ENCODE measurements at regions not wholly inside any gene's neighbourhood (a gene's known extent, or its start where the extent isn't known, plus 50 kb on each side); places are given as distances from the start of the nearest gene placed in this dataset.

DNA sequence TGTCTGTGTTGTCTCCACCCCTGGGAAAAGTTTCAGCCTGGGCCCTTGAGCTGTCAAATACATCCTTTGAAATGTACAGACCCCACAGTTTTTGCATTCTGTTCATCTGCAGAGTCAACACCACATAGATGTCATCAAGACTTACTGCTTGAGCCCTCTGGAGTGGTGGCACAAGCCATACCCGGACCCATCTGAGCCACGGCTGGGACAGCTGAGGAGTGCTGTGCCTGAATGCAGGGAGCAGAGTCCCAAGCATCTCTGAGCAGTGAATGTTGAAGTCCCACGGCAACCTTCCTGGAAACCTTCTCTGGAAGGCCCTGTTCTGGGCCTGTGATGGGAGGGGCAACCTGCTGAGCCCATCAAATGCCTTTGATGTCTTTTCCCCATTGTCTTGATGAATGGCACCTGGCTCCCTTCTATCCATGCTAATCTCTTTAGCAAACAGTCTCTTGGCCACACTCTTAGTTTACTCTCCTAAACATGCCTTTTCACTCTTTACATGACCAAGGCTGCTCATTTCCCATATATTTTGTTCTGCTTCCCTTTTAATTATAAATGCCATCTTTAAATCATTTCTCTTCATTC, 92.5 kb downstream of the ATPSCKMT start:
- 62% methylated on average over 3 of the region's 3 CpGs for whole genome bisulfite sequencing
- H3K27me3 ChIP-seq (ENCODE audit: control insufficient read depth in 2 of 2, insufficient read depth in 1 of 2, low read length in 1 of 2): no peaks in the 10 kb centered on the region
- no peaks in the 10 kb centered on the region for H3K4me1 ChIP-seq (ENCODE audit: control insufficient read depth in 2 of 2, insufficient read depth in 2 of 2, low read length in 2 of 2)
- no peaks in the 10 kb centered on the region for H3K9me3 ChIP-seq (ENCODE audit: control insufficient read depth in 2 of 2, insufficient read depth in 1 of 2, low read length in 1 of 2)
- no peak overlapping the region for H3K4me3 ChIP-seq (ENCODE audit: low read length in 2 of 2)
- H3K36me3 ChIP-seq (ENCODE audit: control insufficient read depth in 2 of 2, insufficient read depth in 2 of 2, low read length in 1 of 2): no peaks in the 10 kb centered on the region
- H3K27ac ChIP-seq (ENCODE audit: low read depth in 1 of 2, low read length in 1 of 2): no peak overlapping the region
- no peak for DNase-seq (ENCODE audit: low read depth in 6 of 9, low spot score in 9 of 9)

DNA sequence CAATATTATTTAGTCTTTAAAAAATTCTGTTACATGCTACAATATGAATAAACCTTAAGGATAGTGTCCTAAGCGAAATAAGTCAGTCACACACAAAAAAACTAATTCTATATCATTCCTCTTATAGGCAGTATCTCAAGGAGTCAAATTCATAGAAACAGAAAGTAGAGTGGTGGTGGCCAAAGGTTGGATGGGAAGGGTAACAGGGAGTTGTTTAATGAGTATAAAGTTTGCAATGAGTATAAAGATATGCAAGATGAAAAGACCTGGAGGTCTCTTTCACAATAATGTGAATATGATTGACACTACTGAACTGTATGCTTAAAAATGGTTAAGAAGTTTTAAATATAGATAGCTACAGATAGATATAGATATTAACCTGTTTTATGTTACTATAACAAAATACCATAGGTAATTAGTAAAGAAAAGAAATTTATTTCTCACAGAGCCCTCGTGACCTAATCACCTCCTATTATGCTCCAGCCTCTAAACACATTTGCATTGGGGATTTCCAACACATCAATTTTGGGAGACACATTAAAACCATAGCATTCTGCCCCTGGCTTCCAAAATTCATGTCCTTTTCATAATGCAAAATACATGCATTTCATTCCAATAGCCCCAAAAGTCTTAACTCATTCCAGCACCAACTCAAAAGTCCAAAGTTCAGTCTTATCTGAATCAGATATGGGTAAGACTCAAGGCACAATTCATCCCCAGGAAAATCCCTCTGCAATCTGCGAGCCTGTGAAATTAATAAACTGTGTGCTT, 93.6 kb downstream of the ATPSCKMT start:
- no peaks in the 10 kb centered on the region for H3K9me3 ChIP-seq (ENCODE audit: control insufficient read depth in 2 of 2, insufficient read depth in 1 of 2, low read length in 1 of 2)
- 83% methylated on average over 3 of the region's 3 CpGs for WGBS
- no peaks in the 10 kb centered on the region for H3K36me3 ChIP-seq (ENCODE audit: control insufficient read depth in 2 of 2, insufficient read depth in 2 of 2, low read length in 1 of 2)

DNA sequence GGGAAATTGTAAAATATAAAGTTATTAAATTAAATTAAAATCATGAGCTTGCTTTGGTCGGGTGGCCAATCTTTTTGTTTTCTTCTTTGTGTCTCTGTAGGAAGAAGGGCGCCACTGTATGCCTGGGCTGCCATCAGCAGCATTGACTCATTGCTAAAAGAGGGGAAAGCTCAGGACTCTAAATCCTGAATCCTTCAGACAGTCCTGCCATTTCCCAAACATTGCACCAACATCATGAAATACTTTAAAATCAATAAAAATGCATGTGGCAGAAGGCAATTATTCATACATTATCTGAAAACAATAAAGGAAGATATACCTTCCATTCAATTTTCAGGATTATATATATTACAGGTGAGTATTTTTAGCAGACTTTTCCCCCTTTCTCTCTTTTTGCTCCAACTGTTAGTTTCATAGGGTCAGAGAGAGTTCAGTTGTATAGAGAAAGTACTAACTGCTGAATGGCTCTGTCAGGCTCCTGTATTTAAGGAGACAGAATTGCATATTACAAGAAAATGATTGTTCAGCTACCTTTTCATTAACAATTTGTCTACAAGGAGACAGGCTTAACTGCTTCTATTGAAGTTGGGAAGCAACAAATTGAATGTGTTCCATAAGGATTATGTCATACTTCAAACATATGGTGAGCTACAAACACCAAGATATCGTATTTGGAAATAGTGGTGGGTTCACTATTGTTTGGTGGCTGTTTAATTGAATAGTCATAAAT, 95.7 kb downstream of the ATPSCKMT start:
- DNase-seq (ENCODE audit: low read depth in 6 of 9, low spot score in 9 of 9): no peak
- 93% methylated on average over 3 of the region's 3 CpGs for WGBS
- no peak overlapping the region for H3K27ac ChIP-seq (ENCODE audit: low read depth in 1 of 2, low read length in 1 of 2)
- H3K4me3 ChIP-seq (ENCODE audit: low read length in 2 of 2): no peak overlapping the region
- H3K9me3 ChIP-seq (ENCODE audit: control insufficient read depth in 2 of 2, insufficient read depth in 1 of 2, low read length in 1 of 2): no peaks in the 10 kb centered on the region
- H3K36me3 ChIP-seq (ENCODE audit: control insufficient read depth in 2 of 2, insufficient read depth in 2 of 2, low read length in 1 of 2): no peaks in the 10 kb centered on the region
- H3K27me3 ChIP-seq (ENCODE audit: control insufficient read depth in 2 of 2, insufficient read depth in 1 of 2, low read length in 1 of 2): no peaks in the 10 kb centered on the region
- H3K4me1 ChIP-seq (ENCODE audit: control insufficient read depth in 2 of 2, insufficient read depth in 2 of 2, low read length in 2 of 2): no peaks in the 10 kb centered on the region

More for the DNA sequence above, 93.6 kb downstream of the ATPSCKMT start:
- no peaks in the 10 kb centered on the region for H3K27me3 ChIP-seq (ENCODE audit: control insufficient read depth in 2 of 2, insufficient read depth in 1 of 2, low read length in 1 of 2)
- H3K4me1 ChIP-seq (ENCODE audit: control insufficient read depth in 2 of 2, insufficient read depth in 2 of 2, low read length in 2 of 2): no peaks in the 10 kb centered on the region
- no peak for DNase-seq (ENCODE audit: low read depth in 6 of 9, low spot score in 9 of 9)
- H3K4me3 ChIP-seq (ENCODE audit: low read length in 2 of 2): no peak overlapping the region
- no peak overlapping the region for H3K27ac ChIP-seq (ENCODE audit: low read depth in 1 of 2, low read length in 1 of 2)

DNA sequence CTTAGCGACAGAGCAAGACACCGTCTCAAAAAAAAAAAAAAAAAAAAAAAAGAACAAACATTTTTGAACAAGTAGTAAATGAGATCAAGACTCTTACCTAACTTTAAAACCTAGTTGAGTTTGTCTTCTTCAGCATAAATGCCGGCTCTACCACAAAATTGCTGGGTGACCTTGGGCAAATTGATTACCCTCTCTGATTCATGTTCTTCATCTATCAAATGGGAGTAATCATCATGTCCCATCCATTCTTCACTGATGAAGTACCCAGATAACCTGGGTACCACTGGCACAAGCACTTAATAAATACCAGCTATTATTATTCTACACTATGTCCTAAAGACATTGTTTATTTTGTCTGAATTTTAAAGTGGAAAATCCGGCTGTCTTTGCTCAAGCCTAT, 96.3 kb downstream of the ATPSCKMT start:
- H3K27ac ChIP-seq (ENCODE audit: low read depth in 1 of 2, low read length in 1 of 2): no peak overlapping the region
- no peak for DNase-seq (ENCODE audit: low read depth in 6 of 9, low spot score in 9 of 9)
- no peaks in the 10 kb centered on the region for H3K4me1 ChIP-seq (ENCODE audit: control insufficient read depth in 2 of 2, insufficient read depth in 2 of 2, low read length in 2 of 2)
- WGBS: 94% methylated on average over 4 of the region's 4 CpGs
- no peaks in the 10 kb centered on the region for H3K36me3 ChIP-seq (ENCODE audit: control insufficient read depth in 2 of 2, insufficient read depth in 2 of 2, low read length in 1 of 2)
- no peaks in the 10 kb centered on the region for H3K9me3 ChIP-seq (ENCODE audit: control insufficient read depth in 2 of 2, insufficient read depth in 1 of 2, low read length in 1 of 2)
- no peak overlapping the region for H3K4me3 ChIP-seq (ENCODE audit: low read length in 2 of 2)
- no peaks in the 10 kb centered on the region for H3K27me3 ChIP-seq (ENCODE audit: control insufficient read depth in 2 of 2, insufficient read depth in 1 of 2, low read length in 1 of 2)

DNA sequence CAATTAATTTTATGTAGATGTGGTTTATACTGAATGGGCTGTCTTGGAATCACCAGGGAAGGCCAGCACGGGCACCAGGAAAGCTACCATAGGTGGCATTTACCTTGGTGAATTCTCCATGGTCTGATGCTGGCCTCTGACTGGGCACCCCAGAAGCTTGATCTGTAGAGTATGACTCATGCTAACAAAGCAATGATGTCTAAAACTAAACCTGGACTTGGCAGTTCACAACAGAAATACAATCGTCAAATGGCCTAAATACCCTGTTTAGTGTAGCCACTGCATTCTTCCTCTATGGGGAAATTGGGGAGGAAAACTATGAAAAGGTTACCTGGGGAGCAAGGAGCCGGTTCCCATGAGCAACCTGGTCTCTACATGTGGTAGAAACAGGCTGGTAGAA, 98.0 kb downstream of the ATPSCKMT start:
- Histone ChIP-seq H3K4me3 (ENCODE audit: low read length in 2 of 2) (no peak overlapping the region), H3K27me3 (ENCODE audit: control insufficient read depth in 2 of 2, insufficient read depth in 1 of 2, low read length in 1 of 2) (no peaks in the 10 kb centered on the region), H3K36me3 (ENCODE audit: control insufficient read depth in 2 of 2, insufficient read depth in 2 of 2, low read length in 1 of 2) (no peaks in the 10 kb centered on the region), H3K27ac (ENCODE audit: low read depth in 1 of 2, low read length in 1 of 2) (no peak overlapping the region), H3K9me3 (ENCODE audit: control insufficient read depth in 2 of 2, insufficient read depth in 1 of 2, low read length in 1 of 2) (no peaks in the 10 kb centered on the region), H3K4me1 (ENCODE audit: control insufficient read depth in 2 of 2, insufficient read depth in 2 of 2, low read length in 2 of 2) (no peaks in the 10 kb centered on the region)
- DNase-seq (ENCODE audit: low read depth in 6 of 9, low spot score in 9 of 9): no peak
- 92% methylated on average over 3 of the region's 3 CpGs for WGBS

DNA sequence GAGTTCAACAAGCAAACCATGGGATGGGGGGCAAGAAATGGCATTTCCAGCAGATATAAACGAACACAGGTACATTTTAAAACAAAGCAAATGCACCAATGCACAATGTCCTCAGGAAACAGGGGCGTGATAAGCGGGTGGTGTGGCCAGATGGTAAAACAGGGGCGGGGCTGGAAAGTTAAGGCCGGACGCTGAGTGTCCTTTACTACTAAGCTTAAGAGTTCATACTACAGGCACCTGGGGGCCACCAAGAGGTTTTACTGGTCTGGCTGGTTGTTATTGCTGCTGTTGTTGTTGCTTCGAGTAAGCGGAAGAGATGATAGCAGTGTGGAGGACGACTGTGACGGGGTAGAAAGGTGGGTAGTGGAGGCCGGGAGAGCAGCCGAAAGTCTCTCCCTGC, 99.8 kb downstream of the ATPSCKMT start:
- 90% methylated on average over 12 of the region's 12 CpGs for WGBS
- no peak for DNase-seq (ENCODE audit: low read depth in 6 of 9, low spot score in 9 of 9)
- no peak overlapping the region for H3K27ac ChIP-seq (ENCODE audit: low read depth in 1 of 2, low read length in 1 of 2)
- no peaks in the 10 kb centered on the region for H3K27me3 ChIP-seq (ENCODE audit: control insufficient read depth in 2 of 2, insufficient read depth in 1 of 2, low read length in 1 of 2)
- no peaks in the 10 kb centered on the region for H3K4me1 ChIP-seq (ENCODE audit: control insufficient read depth in 2 of 2, insufficient read depth in 2 of 2, low read length in 2 of 2)
- no peak overlapping the region for H3K4me3 ChIP-seq (ENCODE audit: low read length in 2 of 2)
- H3K9me3 ChIP-seq (ENCODE audit: control insufficient read depth in 2 of 2, insufficient read depth in 1 of 2, low read length in 1 of 2): no peaks in the 10 kb centered on the region
- no peaks in the 10 kb centered on the region for H3K36me3 ChIP-seq (ENCODE audit: control insufficient read depth in 2 of 2, insufficient read depth in 2 of 2, low read length in 1 of 2)

DNA sequence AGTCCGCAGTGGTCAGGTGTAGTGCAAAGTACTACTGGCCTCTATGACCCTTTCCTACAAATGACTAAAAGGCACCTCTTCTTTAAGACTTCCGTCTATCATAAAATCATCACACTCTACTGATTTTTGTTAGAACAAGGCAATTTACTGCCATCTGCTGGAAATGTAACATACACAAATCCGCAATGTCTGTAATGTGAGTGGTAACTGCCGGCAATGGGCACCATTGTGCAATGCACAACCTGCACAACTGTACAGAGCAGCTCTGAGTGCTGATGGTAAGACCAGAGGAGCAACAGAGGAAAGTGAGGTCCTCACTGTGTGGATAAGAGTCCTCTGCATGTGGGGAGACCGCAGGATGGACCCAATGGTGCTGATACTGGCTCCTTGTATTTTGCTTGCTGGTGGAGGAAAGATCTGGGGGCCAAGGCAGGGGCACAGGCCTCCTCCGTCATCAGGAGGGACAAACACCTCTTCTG, 103.7 kb downstream of the ATPSCKMT start:
- WGBS: 76% methylated on average over 6 of the region's 6 CpGs
- no peak for DNase-seq (ENCODE audit: low read depth in 6 of 9, low spot score in 9 of 9)
- Histone ChIP-seq H3K4me3 (ENCODE audit: low read length in 2 of 2) (no peak overlapping the region), H3K9me3 (ENCODE audit: control insufficient read depth in 2 of 2, insufficient read depth in 1 of 2, low read length in 1 of 2) (no peaks in the 10 kb centered on the region), H3K36me3 (ENCODE audit: control insufficient read depth in 2 of 2, insufficient read depth in 2 of 2, low read length in 1 of 2) (no peaks in the 10 kb centered on the region), H3K27ac (ENCODE audit: low read depth in 1 of 2, low read length in 1 of 2) (no peak overlapping the region), H3K4me1 (ENCODE audit: control insufficient read depth in 2 of 2, insufficient read depth in 2 of 2, low read length in 2 of 2) (no peaks in the 10 kb centered on the region), H3K27me3 (ENCODE audit: control insufficient read depth in 2 of 2, insufficient read depth in 1 of 2, low read length in 1 of 2) (no peaks in the 10 kb centered on the region)

DNA sequence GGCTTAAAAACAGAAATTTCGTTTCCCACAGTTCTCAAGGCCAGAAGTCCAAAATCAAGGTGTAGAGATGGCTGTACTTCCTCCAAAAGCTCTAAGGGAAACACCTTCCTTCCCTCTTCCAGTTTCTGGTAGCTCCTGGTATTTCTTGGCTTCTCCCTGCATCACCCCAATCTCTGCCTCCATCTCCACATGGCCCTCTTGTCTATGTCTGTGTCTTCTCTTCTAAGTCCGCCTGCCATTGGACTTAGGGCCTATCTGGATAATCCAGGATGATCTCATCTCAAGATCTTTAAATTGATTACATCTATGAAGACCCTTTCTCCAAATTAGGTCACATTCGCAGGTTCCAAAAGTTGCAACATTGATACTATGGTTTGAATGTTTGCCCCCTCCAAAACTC, 105.6 kb downstream of the ATPSCKMT start:
- H3K4me3 ChIP-seq (ENCODE audit: low read length in 2 of 2): no peak overlapping the region
- WGBS: 92% methylated on average over 3 of the region's 3 CpGs

More for the DNA sequence above, 105.6 kb downstream of the ATPSCKMT start:
- H3K36me3 ChIP-seq (ENCODE audit: control insufficient read depth in 2 of 2, insufficient read depth in 2 of 2, low read length in 1 of 2): no peaks in the 10 kb centered on the region
- no peaks in the 10 kb centered on the region for H3K9me3 ChIP-seq (ENCODE audit: control insufficient read depth in 2 of 2, insufficient read depth in 1 of 2, low read length in 1 of 2)
- DNase-seq (ENCODE audit: low read depth in 6 of 9, low spot score in 9 of 9): no peak
- no peaks in the 10 kb centered on the region for H3K27me3 ChIP-seq (ENCODE audit: control insufficient read depth in 2 of 2, insufficient read depth in 1 of 2, low read length in 1 of 2)
- H3K27ac ChIP-seq (ENCODE audit: low read depth in 1 of 2, low read length in 1 of 2): no peak overlapping the region
- H3K4me1 ChIP-seq (ENCODE audit: control insufficient read depth in 2 of 2, insufficient read depth in 2 of 2, low read length in 2 of 2): no peaks in the 10 kb centered on the region

All from thymus (tissue), 11 donors.